H1 (cell line): ENCODE measurements at regions not wholly inside any gene's neighbourhood (a gene's known extent, or its start where the extent isn't known, plus 50 kb on each side); places are given as distances from the start of the nearest gene placed in this dataset.

Source experiments
- CTCF ChIA-PET: fragments of 300-600 bp; sonication (Branson Sonifier 250); formaldehyde crosslinking; loops from one replicate; lab custom pipeline; 2021; ENCODE audit not compliant: partially characterized antibody; lab: Charles Lee
- POLR2A ChIA-PET: fragments of 300-600 bp; sonication (Branson Sonifier 250); formaldehyde crosslinking; loops from one replicate; lab custom pipeline; 2021; ENCODE audit warnings: inconsistent platforms; ENCODE audit not compliant: partially characterized antibody; lab: Charles Lee
- DNase-seq, 2 experiments: peaks; one replicate each; pipeline versions ENCODE4 v3.0.0 to v3.0.0-alpha.2; 2010 to 2022; ENCODE audit warnings: low spot score in 2 of 2, low read depth in 1 of 2, mixed read lengths in 1 of 2
- FAIRE-seq: peaks from 2 replicates; lab custom pipeline; 2011; peaks lifted over from hg19 to GRCh38; lab: Jason Lieb, UNC
- H2AFZ ChIP-seq: 2 replicates; pipeline ENCODE4 v1.8.1; 2012; ENCODE audit warnings: low read length, inconsistent platforms
- H2AK5ac ChIP-seq: 2 replicates; pipeline ENCODE4 v1.6.1; 2013; ENCODE audit warnings: low read depth, low read length
- H2BK120ac ChIP-seq: replicated peaks from 2 replicates; pipeline ENCODE3; 2013; ENCODE audit warnings: low read depth, low read length, inconsistent platforms
- H2BK12ac ChIP-seq: 2 replicates; pipeline ENCODE4 v1.6.1; 2013; ENCODE audit warnings: low read depth, low read length
- H2BK15ac ChIP-seq: 2 replicates; pipeline ENCODE4 v1.6.1; 2013; ENCODE audit warnings: low read length
- H2BK20ac ChIP-seq: 2 replicates; pipeline ENCODE4 v1.6.1; 2013; ENCODE audit warnings: low read length
- H2BK5ac ChIP-seq: 2 replicates; pipeline ENCODE4 v1.6.1; 2013; ENCODE audit warnings: low read depth, low read length
- H3K14ac ChIP-seq: 2 replicates; pipeline ENCODE4 v1.6.1; 2013; ENCODE audit warnings: inconsistent platforms; ENCODE audit not compliant: insufficient read length
- H3K18ac ChIP-seq: 2 replicates; pipeline ENCODE4 v1.6.1; 2013; ENCODE audit warnings: low read length; ENCODE audit errors: extremely low read depth
- H3K23ac ChIP-seq: 2 replicates; pipeline ENCODE4 v1.6.1; 2013; ENCODE audit warnings: inconsistent platforms; ENCODE audit not compliant: insufficient read length
- H3K23me2 ChIP-seq: 2 replicates; pipeline ENCODE4 v1.6.1; 2013; ENCODE audit warnings: low read depth, low read length
- H3K27ac ChIP-seq: 2 replicates; pipeline ENCODE4 v1.6.1; 2011; ENCODE audit warnings: low read depth, low read length, inconsistent platforms
- H3K27me3 ChIP-seq, 4 experiments: replicated peaks in 1 of 4; 1 replicate in 1 of 4; 2 replicates in 3 of 4; pipeline versions ENCODE4 v1.6.1 to v1.8.1; 2011 to 2013; ENCODE audit warnings: low read length in 3 of 4, mild to moderate bottlenecking in 3 of 4, inconsistent platforms in 2 of 4, mixed read lengths in 2 of 4, moderate library complexity in 1 of 4; ENCODE audit not compliant: control insufficient read depth in 3 of 4, insufficient read depth in 3 of 4; ENCODE audit errors: extremely low read depth in 1 of 4
- H3K36me3 ChIP-seq, 4 experiments: 2 replicates each; pipeline versions ENCODE4 v1.6.1 to v1.8.1; 2011 to 2013; ENCODE audit warnings: mild to moderate bottlenecking in 4 of 4, low read length in 3 of 4, moderate library complexity in 2 of 4, control low read depth in 1 of 4, inconsistent platforms in 1 of 4; ENCODE audit not compliant: insufficient read depth in 4 of 4, control insufficient read depth in 2 of 4
- H3K4ac ChIP-seq: replicated peaks from 2 replicates; pipeline ENCODE3; 2013; ENCODE audit warnings: low read length, low read depth, mixed read lengths, inconsistent platforms; ENCODE audit not compliant: insufficient read length
- H3K4me1 ChIP-seq, 4 experiments: replicated peaks in 1 of 4; 1 replicate in 1 of 4; 2 replicates in 3 of 4; pipeline versions ENCODE4 v1.6.1 to v1.8.1; 2011 to 2013; ENCODE audit warnings: low read length in 3 of 4, inconsistent platforms in 2 of 4, mixed read lengths in 1 of 4; ENCODE audit not compliant: insufficient read depth in 4 of 4, control insufficient read depth in 3 of 4
- H3K4me2 ChIP-seq, 2 experiments: 2 replicates each; pipeline versions ENCODE4 v1.6.1 to v1.8.1; 2011 to 2013; ENCODE audit warnings: low read depth in 2 of 2, low read length in 2 of 2, control low read depth in 1 of 2, inconsistent platforms in 1 of 2, mild to moderate bottlenecking in 1 of 2; ENCODE audit not compliant: insufficient read depth in 1 of 2
- H3K4me3 ChIP-seq, 4 experiments: fragments of 200-600, 300-600 bp in 1 of 4; sonication (generic), shearing (Covaris generic), sonication (Bioruptor Twin) in 1 of 4; 2 replicates each; pipeline versions ENCODE4 v1.5.1 to v1.8.1; 2011 to 2016; ENCODE audit warnings: low read length in 4 of 4, low read depth in 3 of 4, control low read depth in 2 of 4, inconsistent platforms in 2 of 4, mild to moderate bottlenecking in 2 of 4, mixed read lengths in 1 of 4, moderate library complexity in 1 of 4; ENCODE audit not compliant: insufficient read depth in 2 of 4; ENCODE audit errors: extremely low read depth in 1 of 4
- H3K56ac ChIP-seq: replicated peaks from 2 replicates; pipeline ENCODE3; 2013; ENCODE audit warnings: low read depth, mild to moderate bottlenecking, mixed read lengths, low read length, inconsistent platforms; ENCODE audit not compliant: insufficient read length
- H3K79me1 ChIP-seq: 2 replicates; pipeline ENCODE4 v1.6.1; 2013; ENCODE audit warnings: low read depth, low read length, control low read depth
- H3K79me2 ChIP-seq, 2 experiments: 2 replicates each; pipeline versions ENCODE4 v1.6.1 to v1.8.1; 2012 to 2013; ENCODE audit warnings: low read length in 2 of 2, mild to moderate bottlenecking in 2 of 2, inconsistent platforms in 1 of 2; ENCODE audit not compliant: insufficient read depth in 2 of 2, control insufficient read depth in 1 of 2
- H3K9ac ChIP-seq, 4 experiments: replicated peaks in 1 of 4; 1 replicate in 1 of 4; 2 replicates in 3 of 4; pipeline versions ENCODE4 v1.6.1 to v1.8.1; 2011 to 2013; ENCODE audit warnings: low read depth in 3 of 4, low read length in 3 of 4, control low read depth in 2 of 4, mild to moderate bottlenecking in 2 of 4, moderate library complexity in 2 of 4, inconsistent platforms in 1 of 4; ENCODE audit errors: extremely low read depth in 1 of 4
- H3K9me3 ChIP-seq, 2 experiments: 2 replicates each; pipeline versions ENCODE4 v1.6.1 to v1.8.1; 2012 to 2013; ENCODE audit warnings: mild to moderate bottlenecking in 2 of 2, moderate library complexity in 2 of 2, control low read depth in 1 of 2, inconsistent platforms in 1 of 2, low read depth in 1 of 2, low read length in 1 of 2, mixed read lengths in 1 of 2; ENCODE audit not compliant: insufficient read depth in 2 of 2
- H4K20me1 ChIP-seq, 2 experiments: replicated peaks in 1 of 2; 2 replicates each; pipeline versions ENCODE3 to v1.8.1; 2011 to 2013; ENCODE audit warnings: inconsistent platforms in 2 of 2, low read length in 2 of 2, mild to moderate bottlenecking in 1 of 2; ENCODE audit not compliant: insufficient read depth in 2 of 2, control insufficient read depth in 1 of 2
- H4K5ac ChIP-seq: 2 replicates; pipeline ENCODE4 v1.6.1; 2013; ENCODE audit warnings: low read length, low read depth, mixed read lengths, inconsistent platforms; ENCODE audit not compliant: insufficient read length
- H4K8ac ChIP-seq: 2 replicates; pipeline ENCODE4 v1.8.0; 2013; ENCODE audit warnings: mild to moderate bottlenecking, moderate library complexity, low read length, inconsistent platforms; ENCODE audit not compliant: insufficient read depth; ENCODE audit errors: extremely low read depth
- H4K91ac ChIP-seq: replicated peaks from 2 replicates; pipeline ENCODE3; 2013; ENCODE audit warnings: low read length, mixed read lengths, inconsistent platforms; ENCODE audit not compliant: insufficient read length
- BCL11A ChIP-seq, 2 experiments: IDR thresholded peaks; one replicate each; pipeline ENCODE4 v1.6.1; 2011; ENCODE audit warnings: low read depth in 2 of 2, low read length in 2 of 2, mild to moderate bottlenecking in 2 of 2
- BRCA1 ChIP-seq: IDR thresholded peaks from 2 replicates; pipeline ENCODE4 v1.6.1; 2012; ENCODE audit warnings: low read depth, low read length, improper control_type of control experiment
- CHD1 ChIP-seq: IDR thresholded peaks from 2 replicates; pipeline ENCODE4 v1.6.1; 2012; ENCODE audit warnings: low read depth, low read length, improper control_type of control experiment
- CHD2 ChIP-seq: IDR thresholded peaks from 2 replicates; pipeline ENCODE4 v1.6.1; 2012; ENCODE audit warnings: low read length, improper control_type of control experiment
- CTCF ChIP-seq, 3 experiments: IDR thresholded peaks; 1 replicate in 2 of 3; 2 replicates in 1 of 3; pipeline versions ENCODE4 v1.5.1 to v1.6.1; 2011; ENCODE audit warnings: low read length in 3 of 3, mild to moderate bottlenecking in 3 of 3, inconsistent platforms in 2 of 3, low read depth in 1 of 3, moderate library complexity in 1 of 3; ENCODE audit not compliant: insufficient read depth in 1 of 3; ENCODE audit errors: control extremely low read depth in 1 of 3
- EP300 ChIP-seq, 2 experiments: IDR thresholded peaks; 1 replicate in 1 of 2; 2 replicates in 1 of 2; pipeline ENCODE4 v1.6.1; 2011 to 2012; ENCODE audit warnings: low read depth in 2 of 2, low read length in 2 of 2, mild to moderate bottlenecking in 2 of 2, borderline replicate concordance in 1 of 2, inconsistent platforms in 1 of 2, moderate library complexity in 1 of 2
- HDAC2 ChIP-seq, 2 experiments: fragments of 300-600 bp in 1 of 2; sonication (generic) in 1 of 2; IDR thresholded peaks; 2 replicates each; pipeline ENCODE4 v1.6.1; 2011 to 2012; ENCODE audit warnings: low read depth in 2 of 2, low read length in 2 of 2, mild to moderate bottlenecking in 2 of 2, moderate library complexity in 2 of 2, borderline replicate concordance in 1 of 2, inconsistent platforms in 1 of 2
- JUN ChIP-seq: IDR thresholded peaks from 2 replicates; pipeline ENCODE4 v1.6.1; 2011; ENCODE audit warnings: low read depth, mild to moderate bottlenecking, improper control_type of control experiment, low read length
- KDM1A ChIP-seq: fragments of 200-600, 300-600 bp; sonication (generic); IDR thresholded peaks from 2 replicates; pipeline ENCODE4 v1.7.1; 2016; ENCODE audit warnings: mild to moderate bottlenecking, low read length, borderline replicate concordance
- KDM4A ChIP-seq: IDR thresholded peaks from one replicate; pipeline ENCODE4 v1.7.1; 2012; ENCODE audit warnings: low read depth, mild to moderate bottlenecking, moderate library complexity, low read length, inconsistent platforms; ENCODE audit not compliant: severe bottlenecking
- MAFK ChIP-seq: IDR thresholded peaks from 2 replicates; pipeline ENCODE4 v1.6.1; 2012; ENCODE audit warnings: low read depth, mild to moderate bottlenecking, improper control_type of control experiment, low read length
- SUZ12 ChIP-seq: fragments of 200-600 bp; sonication (generic); IDR thresholded peaks from 2 replicates; pipeline ENCODE4 v1.6.1; 2012; ENCODE audit warnings: mild to moderate bottlenecking, inconsistent platforms, low read length, moderate library complexity, mixed read lengths
- WGBS, 2 experiments: shearing (Covaris generic) in 1 of 2; methylation state at CpG; one replicate each; pipeline versions ENCODE4 v1.1.6 to v1.1.7; 2013 to 2015; ENCODE audit warnings: low lambda C conversion rate in 2 of 2, mixed read lengths in 2 of 2, inconsistent platforms in 1 of 2, low coverage in 1 of 2, missing lambda C conversion rate in 1 of 2; ENCODE audit not compliant: insufficient replicate concordance in 2 of 2, insufficient coverage in 1 of 2, insufficient read length in 1 of 2; ENCODE audit errors: extremely low coverage in 1 of 2, missing lambda C conversion rate in 1 of 2; 5-methylcytosine and 5-hydroxymethylcytosine counted together

DNA sequence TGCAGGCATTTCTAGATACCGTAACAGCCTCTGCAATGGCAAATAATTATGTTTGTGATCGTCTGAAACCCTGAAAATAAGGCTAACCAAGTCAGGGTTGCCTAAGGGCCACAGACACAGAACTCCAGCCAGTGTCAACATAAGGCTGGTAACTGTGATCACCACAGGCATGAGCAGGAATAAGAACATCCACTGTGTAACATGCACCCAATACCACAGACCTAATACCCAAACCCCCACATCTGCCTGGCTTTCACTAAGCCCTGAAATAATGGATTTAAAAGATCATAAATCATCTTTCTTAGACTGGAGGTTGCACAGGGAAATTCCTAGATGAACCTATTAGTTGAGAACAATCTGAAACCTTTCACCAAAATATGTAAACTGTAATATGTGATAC lies 394.5 kb downstream of the NFIB start:
- ChIA-PET CTCF (no interaction called here), POLR2A (no interaction called here)
- Histone ChIP-seq H3K4me2 (no peak overlapping the region), H4K5ac (no peak overlapping the region), H4K20me1 (no peaks in the 10 kb centered on the region), H3K27ac (no peak overlapping the region), H3K18ac (no peak overlapping the region), H2BK12ac (no peak overlapping the region), H4K91ac (no peak overlapping the region), H3K4ac (no peak overlapping the region), H3K23ac (no peak overlapping the region), H2AK5ac (no peak overlapping the region), H2BK20ac (no peak overlapping the region), H3K27me3 (no peaks in the 10 kb centered on the region), H3K4me3 (no peak overlapping the region), H3K14ac (no peak overlapping the region), H3K79me1 (no peaks in the 10 kb centered on the region), H3K56ac (no peak overlapping the region), H2AFZ (no peak overlapping the region), H3K9ac (no peak overlapping the region), H2BK15ac (no peak overlapping the region), H4K8ac (no peak overlapping the region), H3K23me2 (no peaks in the 10 kb centered on the region), H3K36me3 (no peaks in the 10 kb centered on the region), H3K79me2 (no peaks in the 10 kb centered on the region), H3K9me3 (no peaks in the 10 kb centered on the region), H2BK120ac (no peak overlapping the region), H2BK5ac (no peak overlapping the region), H3K4me1 (no peaks in the 10 kb centered on the region)
- DNase-seq (no peak), FAIRE-seq (no peak)
- WGBS, 2 experiments: 86% methylated on average over 2 of the region's 2 CpGs; no CpG with 5 or more reads in 1 of the 2 experiments
- TF ChIP-seq KDM1A (no peak), CHD2 (no peak), SUZ12 (no peak), EP300 (IDR thresholded peaks at IDR 0.05; ENCODE audit: borderline replicate concordance in 1 of 2, low read depth in 2 of 2, low read length in 2 of 2) (no peak), CHD1 (no peak), MAFK (no peak), BRCA1 (no peak), BCL11A (IDR thresholded peaks at IDR 0.05; ENCODE audit: low read depth in 2 of 2, low read length in 2 of 2) (no peak), HDAC2 (IDR thresholded peaks at IDR 0.05; ENCODE audit: borderline replicate concordance in 1 of 2, low read depth in 2 of 2, low read length in 2 of 2) (no peak), KDM4A (no peak), JUN (no peak), CTCF (IDR thresholded peaks at IDR 0.05; ENCODE audit: control extremely low read depth in 1 of 3, insufficient read depth in 1 of 3, low read depth in 1 of 3, low read length in 3 of 3) (no peak)
